ENCODE measurements at regions not wholly inside any gene's neighbourhood (a gene's known extent, or its start where the extent isn't known, plus 50 kb on each side); places are given as distances from the start of the nearest gene placed in this dataset.

DNA sequence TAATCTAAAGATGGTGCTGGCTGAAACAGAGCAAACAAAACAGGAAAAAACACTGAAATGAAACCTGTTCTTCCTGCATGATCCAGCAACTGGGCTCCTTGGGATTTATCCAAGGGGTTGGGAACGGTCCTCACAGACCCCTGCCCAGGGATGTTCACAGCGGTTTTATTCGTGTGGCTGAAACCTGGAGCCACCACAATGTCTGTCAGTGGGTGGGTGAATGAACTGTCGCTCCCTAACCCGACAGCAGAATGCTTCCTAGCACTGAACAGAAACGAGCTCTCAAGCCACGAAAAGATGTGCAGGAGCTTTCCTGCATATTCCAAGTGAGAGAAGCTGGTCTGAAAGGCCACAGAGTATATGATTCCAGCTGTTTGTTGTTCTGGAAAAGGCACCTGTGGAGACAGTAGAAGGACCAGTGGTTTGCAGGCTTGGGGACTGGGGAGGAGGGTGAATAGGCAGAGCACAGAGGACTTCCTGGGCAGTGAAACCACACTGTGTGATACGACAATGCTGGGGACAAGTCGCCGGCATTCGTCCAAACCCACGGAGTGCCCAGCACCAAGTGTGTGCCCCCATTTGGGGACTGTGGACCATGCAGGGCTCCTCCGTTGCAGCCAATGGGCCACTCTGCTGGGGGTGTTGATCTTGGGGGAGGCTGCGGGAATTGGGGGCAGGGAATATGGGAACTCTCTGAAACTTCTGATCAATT lies 73.9 kb downstream of the TEX29 start:
- TF ChIP-seq EZH2phosphoT487 (IDR thresholded peaks at IDR 0.05; ENCODE audit: borderline replicate concordance, low read depth, low read length): no peak
- TF ChIP-seq, protein P1, sequence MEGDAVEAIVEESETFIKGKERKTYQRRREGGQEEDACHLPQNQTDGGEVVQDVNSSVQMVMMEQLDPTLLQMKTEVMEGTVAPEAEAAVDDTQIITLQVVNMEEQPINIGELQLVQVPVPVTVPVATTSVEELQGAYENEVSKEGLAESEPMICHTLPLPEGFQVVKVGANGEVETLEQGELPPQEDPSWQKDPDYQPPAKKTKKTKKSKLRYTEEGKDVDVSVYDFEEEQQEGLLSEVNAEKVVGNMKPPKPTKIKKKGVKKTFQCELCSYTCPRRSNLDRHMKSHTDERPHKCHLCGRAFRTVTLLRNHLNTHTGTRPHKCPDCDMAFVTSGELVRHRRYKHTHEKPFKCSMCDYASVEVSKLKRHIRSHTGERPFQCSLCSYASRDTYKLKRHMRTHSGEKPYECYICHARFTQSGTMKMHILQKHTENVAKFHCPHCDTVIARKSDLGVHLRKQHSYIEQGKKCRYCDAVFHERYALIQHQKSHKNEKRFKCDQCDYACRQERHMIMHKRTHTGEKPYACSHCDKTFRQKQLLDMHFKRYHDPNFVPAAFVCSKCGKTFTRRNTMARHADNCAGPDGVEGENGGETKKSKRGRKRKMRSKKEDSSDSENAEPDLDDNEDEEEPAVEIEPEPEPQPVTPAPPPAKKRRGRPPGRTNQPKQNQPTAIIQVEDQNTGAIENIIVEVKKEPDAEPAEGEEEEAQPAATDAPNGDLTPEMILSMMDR (conservative IDR thresholded peaks at IDR 0.05; ENCODE audit: low read length): no peak
- H3K4me2 ChIP-seq (ENCODE audit: low read length): no peak overlapping the region
- no peaks in the 10 kb centered on the region for H3K79me2 ChIP-seq (ENCODE audit: insufficient read depth, low read depth, low read length)
- H3K36me3 ChIP-seq (ENCODE audit: insufficient read depth, low read length): no peaks in the 10 kb centered on the region
- no peaks in the 10 kb centered on the region for H4K20me1 ChIP-seq (ENCODE audit: insufficient read depth, low read length)
- no peak overlapping the region for H3K27ac ChIP-seq (ENCODE audit: low read depth, low read length, poor library complexity, severe bottlenecking)
- ChIA-PET CTCF (ENCODE audit: unreplicated experiment) (no interaction called here), POLR2A (no interaction called here)
- no peaks in the 10 kb centered on the region for H3K9me3 ChIP-seq (ENCODE audit: low read length)
- no peak for DNase-seq (ENCODE audit: low spot score)
- no peaks in the 10 kb centered on the region for H3K4me1 ChIP-seq (ENCODE audit: insufficient read depth, low read length, poor library complexity, severe bottlenecking)
- H3K4me3 ChIP-seq (ENCODE audit: low read depth, low read length, poor library complexity, severe bottlenecking): no peak overlapping the region
- intact Hi-C loops (cut with micrococcal nuclease; ENCODE audit: unreplicated experiment): no loop called here
- no peaks in the 10 kb centered on the region for H3K9me2 ChIP-seq (ENCODE audit: insufficient read depth, low read length)
- H2AFZ ChIP-seq (ENCODE audit: low read length): no peak overlapping the region
- BruUV-seq (replicated peaks): no TSS peak

DNA sequence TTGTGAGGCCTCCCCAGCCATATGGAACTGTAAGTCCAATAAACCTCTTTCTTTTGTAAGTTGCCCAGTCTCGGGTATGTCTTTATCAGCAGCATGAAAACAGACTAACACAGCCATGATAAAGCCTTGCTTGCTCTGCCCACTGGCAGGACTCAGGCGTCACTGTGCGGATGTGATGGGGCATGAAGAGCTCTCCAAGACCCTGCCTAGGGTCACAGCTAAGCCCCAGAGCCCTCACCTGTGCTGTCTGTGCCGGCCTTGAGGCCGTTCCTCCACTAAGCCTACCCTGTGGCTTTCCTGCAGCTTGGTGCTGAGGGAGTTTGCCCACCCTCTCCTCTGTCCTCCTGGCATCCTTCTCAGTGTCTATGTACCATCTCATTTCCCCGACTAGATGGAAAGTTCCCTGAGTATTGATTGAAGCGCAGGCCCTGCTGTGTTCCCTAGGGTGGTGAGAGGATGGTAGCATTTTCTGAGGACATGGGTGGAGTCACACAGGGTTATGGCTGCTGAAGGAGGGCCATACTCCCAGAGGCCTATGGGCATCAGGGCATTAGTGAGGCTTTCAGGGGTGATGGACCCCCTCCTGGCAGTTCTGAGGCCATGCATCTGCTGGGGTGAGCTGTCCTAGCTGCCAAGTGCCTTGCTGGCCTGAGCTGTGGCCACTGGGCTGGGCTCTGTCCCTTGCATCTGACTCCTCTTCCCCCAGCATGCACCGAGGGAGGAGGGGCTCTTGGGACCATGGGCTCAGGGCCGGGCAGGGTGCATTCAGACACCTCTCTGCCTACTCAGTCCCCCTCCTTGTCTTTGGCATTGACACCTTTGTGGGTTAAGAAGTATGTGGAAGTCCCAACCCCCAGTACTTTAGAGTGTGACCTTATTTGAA lies 75.3 kb downstream of the TEX29 start:
- no TSS peak for BruUV-seq (replicated peaks)
- no peaks in the 10 kb centered on the region for H3K79me2 ChIP-seq (ENCODE audit: insufficient read depth, low read depth, low read length)
- intact Hi-C loops (cut with micrococcal nuclease; ENCODE audit: unreplicated experiment): no loop called here
- H3K4me1 ChIP-seq (ENCODE audit: insufficient read depth, low read length, poor library complexity, severe bottlenecking): no peaks in the 10 kb centered on the region
- TF ChIP-seq EZH2phosphoT487 (IDR thresholded peaks at IDR 0.05; ENCODE audit: borderline replicate concordance, low read depth, low read length): no peak
- TF ChIP-seq, protein P1 (conservative IDR thresholded peaks at IDR 0.05; ENCODE audit: low read length): no peak
- ChIA-PET POLR2A (no interaction called here), CTCF (ENCODE audit: unreplicated experiment) (no interaction called here)
- no peak overlapping the region for H3K4me2 ChIP-seq (ENCODE audit: low read length)
- no peak overlapping the region for H2AFZ ChIP-seq (ENCODE audit: low read length)
- no peaks in the 10 kb centered on the region for H3K9me3 ChIP-seq (ENCODE audit: low read length)
- H4K20me1 ChIP-seq (ENCODE audit: insufficient read depth, low read length): no peaks in the 10 kb centered on the region
- no peak for DNase-seq (ENCODE audit: low spot score)
- H3K36me3 ChIP-seq (ENCODE audit: insufficient read depth, low read length): no peaks in the 10 kb centered on the region
- no peak overlapping the region for H3K27ac ChIP-seq (ENCODE audit: low read depth, low read length, poor library complexity, severe bottlenecking)
- no peaks in the 10 kb centered on the region for H3K9me2 ChIP-seq (ENCODE audit: insufficient read depth, low read length)
- H3K4me3 ChIP-seq (ENCODE audit: low read depth, low read length, poor library complexity, severe bottlenecking): no peak overlapping the region

DNA sequence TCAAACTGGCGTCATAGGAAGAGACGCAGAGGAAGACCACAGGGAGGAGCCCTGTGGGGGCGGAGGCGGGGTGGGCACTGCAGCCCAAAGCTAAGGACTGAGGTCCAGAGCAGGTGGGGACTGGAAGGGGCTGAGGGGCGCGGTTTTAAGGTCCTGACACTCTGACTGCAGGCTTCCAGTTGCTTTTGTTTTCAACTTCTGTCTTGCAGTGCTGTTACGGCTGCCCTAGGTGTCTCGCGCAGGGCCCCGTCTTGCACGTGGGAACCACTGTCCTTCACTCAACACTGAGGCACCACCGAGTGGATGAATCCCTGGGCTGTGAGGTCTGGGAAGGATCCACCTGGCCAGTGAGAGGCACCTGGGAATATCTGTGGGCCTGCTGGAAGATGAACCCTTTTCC lies 76.0 kb downstream of the TEX29 start:
- H3K9me2 ChIP-seq (ENCODE audit: insufficient read depth, low read length): no peaks in the 10 kb centered on the region
- DNase-seq (ENCODE audit: low spot score): no peak
- no peaks in the 10 kb centered on the region for H3K9me3 ChIP-seq (ENCODE audit: low read length)
- no peak overlapping the region for H2AFZ ChIP-seq (ENCODE audit: low read length)
- TF ChIP-seq, protein P1 (conservative IDR thresholded peaks at IDR 0.05; ENCODE audit: low read length): no peak
- TF ChIP-seq EZH2phosphoT487 (IDR thresholded peaks at IDR 0.05; ENCODE audit: borderline replicate concordance, low read depth, low read length): no peak
- H3K79me2 ChIP-seq (ENCODE audit: insufficient read depth, low read depth, low read length): no peaks in the 10 kb centered on the region
- H3K4me1 ChIP-seq (ENCODE audit: insufficient read depth, low read length, poor library complexity, severe bottlenecking): no peaks in the 10 kb centered on the region
- CTCF ChIA-PET (ENCODE audit: unreplicated experiment): no interaction called here
- no peak overlapping the region for H3K4me2 ChIP-seq (ENCODE audit: low read length)
- no peak overlapping the region for H3K4me3 ChIP-seq (ENCODE audit: low read depth, low read length, poor library complexity, severe bottlenecking)
- no peaks in the 10 kb centered on the region for H3K36me3 ChIP-seq (ENCODE audit: insufficient read depth, low read length)
- H4K20me1 ChIP-seq (ENCODE audit: insufficient read depth, low read length): no peaks in the 10 kb centered on the region
- no peak overlapping the region for H3K27ac ChIP-seq (ENCODE audit: low read depth, low read length, poor library complexity, severe bottlenecking)
- intact Hi-C loops (cut with micrococcal nuclease; ENCODE audit: unreplicated experiment): no loop called here
- BruUV-seq (replicated peaks): no TSS peak
- POLR2A ChIA-PET: no interaction called here
